ENCODE measurements at regions not wholly inside any gene's neighbourhood (a gene's known extent, or its start where the extent isn't known, plus 50 kb on each side); places are given as distances from the start of the nearest gene placed in this dataset.

DNA sequence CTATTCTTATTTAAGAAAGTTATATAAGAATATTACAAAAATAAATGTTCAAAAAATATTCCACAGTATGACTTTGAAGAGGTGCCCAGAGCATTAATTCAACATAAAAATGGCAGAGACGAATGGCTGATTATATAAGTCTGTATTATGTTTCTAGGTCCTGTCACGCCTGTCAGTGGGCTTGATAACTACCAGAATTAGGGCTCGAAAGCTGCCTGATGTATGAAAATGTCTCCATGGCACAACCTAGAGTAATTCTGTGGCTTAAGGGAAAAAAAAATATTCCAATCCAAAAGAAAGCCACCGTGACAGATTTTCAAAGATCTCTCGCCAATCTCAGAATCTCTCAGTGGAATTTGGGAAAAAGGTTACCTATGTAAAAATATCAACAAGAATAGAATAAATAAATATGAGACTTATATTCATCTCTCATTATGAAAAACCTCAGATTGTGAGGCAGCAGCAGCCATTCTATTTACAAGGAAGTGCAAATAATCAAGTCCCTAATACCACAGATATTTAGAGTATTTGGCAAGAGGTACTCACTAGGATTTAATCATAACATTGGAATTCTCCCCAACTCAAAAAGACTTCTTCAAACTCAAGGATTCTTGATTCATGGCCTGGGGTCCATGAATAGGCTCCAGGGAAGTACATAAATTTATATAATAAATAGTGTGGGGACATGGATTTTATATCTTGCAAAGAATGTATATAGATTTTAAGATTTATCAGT is 489.1 kb upstream of the INTU start:
- no peak for DNase-seq

DNA sequence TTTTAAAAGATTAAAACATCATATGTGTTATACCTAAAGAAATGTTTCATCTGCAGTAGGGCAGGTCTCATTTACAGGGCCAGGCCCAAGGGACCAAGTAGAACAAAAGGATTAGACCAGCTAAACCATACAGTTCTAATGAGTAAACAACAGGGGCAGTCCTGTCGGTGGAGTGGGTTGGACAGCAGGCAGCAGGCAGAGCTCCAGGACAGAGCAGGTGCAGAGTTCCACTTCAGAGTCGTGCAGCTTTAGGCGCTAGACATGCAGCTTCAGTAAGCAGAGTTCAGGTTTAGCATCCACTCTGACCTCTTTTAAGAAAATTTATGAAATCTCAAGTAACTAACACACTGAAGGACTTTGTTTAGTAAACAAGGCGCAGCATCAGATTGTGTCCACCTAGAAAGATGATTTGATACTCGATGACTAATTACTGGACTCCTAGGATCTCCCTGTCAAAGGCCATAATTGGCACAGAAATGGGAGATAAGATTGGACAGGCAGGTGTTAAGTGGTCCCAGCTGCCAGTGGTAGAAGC is 487.7 kb upstream of the INTU start:
- no peak for DNase-seq

DNA sequence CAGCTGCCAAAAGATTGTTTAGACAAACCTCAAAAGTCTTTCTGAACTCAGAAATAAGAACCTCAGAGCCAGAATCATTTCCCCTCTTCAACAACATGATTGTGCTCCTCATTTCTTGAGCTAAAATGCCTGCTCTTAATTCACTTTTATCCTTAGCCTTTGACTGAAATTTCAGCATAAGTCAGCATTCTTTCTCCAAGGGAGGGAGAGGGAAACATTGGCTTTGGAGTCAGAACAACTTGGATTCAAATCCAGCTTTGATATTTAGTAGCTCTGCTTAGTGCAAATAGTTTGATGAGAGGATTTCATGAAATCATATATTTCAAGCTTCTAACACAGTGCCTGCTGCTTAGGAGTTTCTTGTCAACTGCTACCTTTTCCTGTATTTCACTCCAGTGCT is 484.6 kb upstream of the INTU start:
- no peak for DNase-seq

DNA sequence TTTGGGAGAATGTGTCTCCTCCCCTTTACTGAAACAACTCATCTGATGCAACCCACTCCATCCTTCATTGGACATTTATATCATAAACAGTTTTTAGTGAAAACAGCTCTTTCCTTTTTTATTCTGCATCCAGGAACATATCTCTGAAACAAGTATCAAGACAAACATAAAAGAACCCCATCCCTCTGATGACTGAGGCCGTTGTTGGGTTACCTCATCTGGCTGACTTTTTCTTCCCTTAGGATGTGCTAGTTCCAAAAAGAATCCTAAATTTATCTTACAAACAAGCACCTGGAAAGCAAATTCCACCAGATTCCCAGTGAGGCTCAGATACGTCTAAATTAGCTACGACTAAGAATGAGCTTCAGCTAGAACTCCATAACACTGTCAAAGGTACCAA is 483.7 kb upstream of the INTU start:
- no peak for DNase-seq

DNA sequence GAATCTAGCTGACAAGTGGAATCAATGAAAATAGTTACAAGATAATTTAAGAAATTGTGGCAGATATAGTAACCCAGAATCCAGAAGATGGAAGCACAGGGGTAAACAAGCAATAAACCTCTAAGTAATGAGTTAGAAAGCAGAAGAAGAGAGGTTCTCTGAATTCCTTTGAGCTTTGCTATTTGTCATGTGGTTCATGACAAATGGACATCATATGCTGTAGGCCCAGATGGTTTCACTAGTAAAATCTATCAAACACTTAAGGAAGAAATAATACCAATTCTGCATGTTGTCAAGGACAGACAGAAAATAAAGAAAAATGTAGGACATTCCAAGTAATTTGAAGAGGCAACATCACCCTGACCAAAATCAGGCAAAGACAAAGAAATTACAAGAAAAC is 480.8 kb upstream of the INTU start:
- DNase-seq, result no peak

DNA sequence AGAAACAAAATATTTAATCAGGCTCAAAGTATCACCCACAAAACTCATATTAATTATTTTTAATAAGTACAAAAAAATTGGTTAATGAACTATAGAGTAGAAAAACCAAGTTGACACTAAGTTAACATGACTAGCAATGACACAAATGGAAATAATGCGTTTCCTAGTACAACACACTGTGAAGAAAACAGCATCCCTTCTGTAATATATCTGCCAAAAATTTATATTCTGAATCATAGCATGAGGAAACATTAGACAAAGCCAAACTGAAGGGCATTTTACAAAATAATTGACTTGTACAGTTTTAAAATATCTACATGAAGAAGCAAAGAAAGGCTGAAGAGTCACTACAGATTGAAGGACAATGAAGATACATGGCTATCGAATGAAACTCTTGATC is 477.6 kb upstream of the INTU start:
- no peak for DNase-seq

DNA sequence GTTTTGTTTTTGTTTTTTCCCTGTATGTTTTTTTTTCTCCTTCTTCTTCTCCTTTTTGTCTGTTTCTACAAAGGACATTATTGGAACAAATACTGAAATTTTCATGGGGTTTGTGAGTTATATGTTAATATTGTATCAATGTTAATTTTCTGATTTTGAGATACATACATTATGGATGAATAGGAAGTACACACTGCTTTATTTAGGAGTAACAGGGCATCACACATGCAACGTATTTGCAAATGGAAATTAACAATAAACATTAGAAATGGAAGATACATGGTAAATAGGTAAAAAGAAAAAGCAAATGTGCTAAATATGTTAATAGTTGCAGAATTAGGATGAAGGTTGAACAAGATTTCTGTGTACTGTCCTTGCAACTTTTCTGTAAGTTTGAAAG is 477.2 kb upstream of the INTU start:
- DNase-seq, result no peak

DNA sequence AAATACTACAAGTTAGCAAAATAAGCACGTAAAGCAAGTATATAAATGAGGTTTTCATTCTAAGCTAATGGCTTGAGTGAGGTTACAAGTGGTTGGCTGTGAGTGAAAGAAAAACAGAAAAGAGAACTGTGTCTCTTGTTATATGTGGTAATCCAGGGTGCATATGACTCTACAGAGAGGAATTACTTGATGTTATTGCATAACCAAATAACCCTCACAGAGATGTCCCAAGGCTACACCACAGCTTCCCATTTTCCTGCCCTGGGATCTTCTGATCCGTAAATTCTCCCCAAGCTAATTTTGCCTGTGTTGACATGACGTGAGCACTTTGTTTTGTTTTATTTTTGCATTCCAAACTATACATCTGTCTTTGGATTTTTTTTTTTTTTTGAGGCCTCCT is 470.0 kb upstream of the INTU start:
- DNase-seq, result no peak

DNA sequence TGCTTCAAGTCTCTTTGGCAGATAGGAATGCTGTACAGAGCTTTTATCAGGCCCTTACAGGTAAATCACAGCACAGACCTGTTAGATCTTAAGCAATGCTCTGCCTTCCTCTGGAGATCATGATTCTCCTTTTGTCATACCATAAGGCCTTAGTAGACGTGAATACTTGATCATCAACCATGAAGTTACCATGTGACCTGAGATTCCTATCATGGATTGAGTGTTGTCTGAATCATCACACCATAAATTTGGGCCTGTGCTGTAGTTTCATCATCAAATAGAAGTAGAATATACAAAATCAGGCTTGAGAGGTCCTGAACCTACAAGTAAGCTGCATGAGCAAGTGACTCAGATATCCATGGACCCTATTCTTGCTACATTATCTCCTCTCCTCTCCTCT is 466.8 kb upstream of the INTU start:
- DNase-seq, result no peak

DNA sequence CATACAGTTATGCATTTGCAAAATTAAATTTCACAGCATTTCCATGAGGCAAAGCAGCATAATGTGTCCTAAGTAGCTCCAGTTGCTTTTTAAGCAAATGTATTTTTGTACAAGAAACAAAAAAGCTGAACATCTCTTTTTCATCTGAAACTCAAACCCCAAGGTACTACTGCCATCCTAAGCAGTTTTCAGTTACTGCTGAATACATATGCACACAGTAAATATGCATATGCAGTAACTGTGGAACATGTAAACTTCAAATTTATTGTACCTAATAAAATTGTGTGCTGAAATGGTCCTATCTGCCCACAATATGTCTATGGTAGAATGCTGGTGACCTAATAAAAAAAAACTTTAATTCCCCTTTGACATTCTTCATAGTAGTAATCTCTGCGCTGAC is 458.6 kb upstream of the INTU start:
- no peak for DNase-seq

DNA sequence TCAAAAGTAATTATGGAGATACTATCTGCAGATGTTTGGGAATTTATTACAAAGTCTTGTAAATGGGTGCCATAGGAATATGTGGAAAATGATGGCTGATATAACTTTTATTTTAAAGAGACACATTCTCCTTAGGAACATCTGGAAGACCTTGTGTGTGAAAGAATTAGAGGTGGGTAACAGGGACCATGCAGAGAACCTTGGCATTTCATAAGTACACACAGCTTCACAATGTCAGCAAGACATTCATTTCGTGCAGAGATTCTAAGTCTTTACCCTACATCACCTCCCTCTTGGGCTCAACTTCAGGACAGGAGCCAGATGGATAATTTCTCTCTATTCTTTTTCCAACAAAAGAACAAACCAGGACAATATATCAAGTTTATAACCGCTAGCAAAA is 458.1 kb upstream of the INTU start:
- no peak for DNase-seq

DNA sequence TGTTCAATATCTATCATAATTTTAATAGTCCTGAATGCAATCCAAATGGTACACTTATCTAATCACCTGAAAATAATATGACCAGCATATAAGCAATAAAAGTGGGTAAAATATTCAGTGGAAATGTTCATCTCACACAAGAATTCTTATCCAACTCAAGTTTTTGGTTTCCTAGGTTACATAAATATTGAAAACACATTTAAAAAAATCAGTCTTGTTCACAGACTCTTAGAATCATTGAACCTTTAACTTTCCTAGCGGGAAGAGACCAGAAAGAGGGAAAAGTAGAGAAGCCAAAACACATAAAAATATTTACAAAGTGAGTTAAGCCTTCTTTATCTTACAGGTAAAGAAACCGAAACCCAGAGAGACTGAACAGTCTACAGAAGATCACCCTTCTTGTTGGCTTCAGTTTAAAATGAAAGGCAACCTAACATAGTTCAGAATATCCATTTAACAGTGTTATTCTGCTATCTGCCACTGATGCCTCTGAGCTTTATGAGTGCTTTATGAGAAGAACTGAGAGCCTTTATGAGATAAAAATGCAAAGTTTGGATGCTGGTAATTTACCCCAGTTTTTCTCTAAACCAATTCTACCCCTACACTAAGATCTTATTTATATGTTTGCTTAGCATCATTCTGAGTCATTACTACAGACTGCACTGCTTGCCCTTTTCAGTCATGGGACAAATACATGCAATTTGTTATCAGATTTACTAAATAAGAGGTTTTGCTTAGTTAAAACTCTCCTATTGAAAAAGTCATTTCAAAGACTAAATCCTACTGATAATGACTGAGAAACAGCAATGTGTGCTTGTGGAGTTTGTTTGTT is 453.3 kb upstream of the INTU start:
- DNase-seq, result no peak

DNA sequence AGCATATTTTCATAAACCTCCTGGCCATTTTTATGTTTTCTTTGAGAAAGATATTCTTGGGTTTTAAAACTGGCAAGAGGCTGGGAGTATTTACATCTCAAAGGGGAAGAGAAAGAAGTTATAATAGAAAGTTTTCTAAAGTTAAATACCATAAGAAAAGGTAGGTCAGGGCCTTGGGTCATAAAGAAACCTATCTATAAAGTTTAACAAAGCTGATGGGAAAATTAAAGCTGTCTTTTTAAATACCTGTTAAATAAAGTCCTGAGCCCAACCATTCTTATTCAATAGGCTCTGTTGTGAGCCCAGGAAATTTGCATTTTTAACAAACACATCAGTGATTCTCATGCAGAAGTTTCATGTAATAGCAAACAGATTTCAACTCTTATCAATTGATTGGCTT is 451.8 kb upstream of the INTU start:
- DNase-seq, result no peak

DNA sequence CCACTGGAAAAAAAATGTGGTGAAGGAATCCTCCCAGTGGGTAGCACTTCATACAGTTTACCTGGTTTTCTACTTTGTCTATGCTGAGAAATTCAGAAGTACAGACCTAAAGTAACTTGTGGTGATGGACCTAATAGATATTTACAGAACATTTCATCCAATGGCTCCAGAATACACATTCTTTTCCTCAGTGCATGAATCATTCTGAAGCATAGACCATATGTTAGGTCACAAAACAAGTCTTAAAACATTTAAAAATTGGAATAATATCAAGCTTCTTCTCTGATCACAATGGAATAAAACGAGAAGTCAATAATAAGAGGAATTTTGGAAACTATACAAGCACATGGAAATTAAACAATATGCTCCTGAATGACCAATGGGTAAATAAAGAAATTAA is 450.1 kb upstream of the INTU start:
- DNase-seq, result no peak

DNA sequence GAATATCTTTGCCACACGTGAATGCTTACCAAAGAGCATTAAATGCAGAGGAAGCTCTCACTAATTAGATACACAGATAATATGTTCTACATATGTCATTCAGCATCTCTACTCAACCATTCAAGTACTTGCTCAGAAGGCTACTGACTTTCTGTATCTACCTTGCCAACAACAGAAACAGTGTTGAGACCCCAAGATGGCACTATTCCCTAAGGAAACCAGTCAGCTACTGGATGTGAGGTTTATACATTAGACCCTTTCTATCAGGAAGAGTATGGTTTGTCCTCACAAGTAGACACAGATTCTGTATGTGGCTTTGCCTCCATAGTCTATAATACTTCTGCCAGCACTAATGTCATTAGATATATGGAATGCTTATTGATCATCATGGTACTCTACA is 443.9 kb upstream of the INTU start:
- DNase-seq, result peak; percentile 2 to 65

DNA sequence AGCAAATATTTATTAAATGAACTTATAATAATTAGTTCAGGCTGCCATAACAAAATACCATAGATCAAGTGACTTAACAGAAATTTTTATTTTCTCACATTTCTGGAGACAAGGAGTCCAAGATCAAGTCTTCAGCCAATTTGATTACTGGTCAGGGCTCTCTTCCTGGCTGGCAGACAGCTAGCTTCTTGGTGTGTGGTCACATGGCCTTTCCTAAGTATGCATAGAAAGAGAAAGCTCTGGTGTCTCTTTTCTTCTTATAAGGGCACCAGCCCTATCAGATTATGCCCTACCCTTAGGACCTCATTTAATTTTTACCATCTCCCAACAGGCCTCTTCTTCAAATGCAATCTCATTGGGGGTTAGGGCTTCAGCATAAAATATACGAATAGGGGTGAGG is 438.5 kb upstream of the INTU start:
- DNase-seq, result no peak

DNA sequence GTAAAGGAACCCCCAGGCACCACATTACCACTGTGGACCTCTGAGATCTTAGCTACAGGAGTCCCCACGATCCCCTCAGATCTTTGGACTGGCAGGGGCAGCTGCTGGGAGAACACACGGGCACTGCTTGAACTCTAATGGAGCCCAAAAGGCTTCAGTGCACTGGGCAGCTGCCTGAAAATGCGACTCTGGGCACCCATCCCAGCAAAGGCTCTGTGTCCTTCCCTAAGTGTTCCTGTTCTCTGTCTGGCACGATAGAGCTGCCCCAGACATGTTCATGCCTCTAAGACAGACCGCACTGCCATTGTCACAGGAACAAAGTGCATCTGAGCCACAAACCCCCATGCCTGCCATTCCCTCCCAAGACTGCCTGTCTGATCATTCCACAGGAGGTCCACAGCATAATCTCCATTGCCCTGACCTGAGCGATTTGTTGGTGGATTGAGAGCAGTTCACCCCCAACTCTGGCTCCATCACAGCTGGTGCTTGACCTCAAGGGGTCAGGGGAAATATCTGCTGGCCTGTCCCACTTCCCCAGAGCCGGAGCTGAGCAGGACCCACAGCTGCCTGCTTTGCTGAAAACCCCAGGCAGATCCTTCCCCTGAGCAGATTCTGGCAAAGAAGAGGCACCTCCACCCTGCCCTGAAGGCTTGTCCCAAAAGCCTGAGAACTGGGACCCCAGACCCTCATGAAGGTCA is 436.0 kb upstream of the INTU start:
- DNase-seq, result no peak

DNA sequence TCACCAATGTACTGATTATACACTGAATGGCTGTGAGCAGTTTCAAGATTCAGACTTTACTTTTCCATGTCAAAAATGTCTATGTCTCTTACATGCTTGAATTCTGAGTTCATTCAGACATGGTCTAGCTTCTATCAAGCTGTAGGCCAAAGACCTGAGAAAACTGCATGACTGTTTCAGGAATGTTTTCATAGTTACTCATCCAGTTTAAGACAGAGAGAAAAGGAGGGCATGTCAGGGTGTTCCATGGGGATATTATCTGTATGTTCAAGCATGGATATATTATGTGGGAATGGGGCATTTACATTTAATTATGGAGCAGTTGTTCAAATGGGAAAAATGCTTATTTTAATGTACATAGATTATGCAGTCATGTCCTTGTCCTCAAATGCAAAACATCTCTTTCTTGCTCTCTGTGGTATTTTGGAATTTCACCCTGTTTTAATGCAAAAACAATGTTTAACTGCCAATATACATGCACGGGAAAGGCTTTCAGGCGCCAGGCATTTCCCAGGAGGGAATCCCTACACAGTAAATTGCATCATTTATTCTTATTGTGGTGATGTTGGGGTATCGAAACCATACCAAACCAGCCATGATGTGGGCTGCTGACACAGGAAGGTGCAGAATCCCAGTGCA is 429.1 kb upstream of the INTU start:
- no peak for DNase-seq

DNA sequence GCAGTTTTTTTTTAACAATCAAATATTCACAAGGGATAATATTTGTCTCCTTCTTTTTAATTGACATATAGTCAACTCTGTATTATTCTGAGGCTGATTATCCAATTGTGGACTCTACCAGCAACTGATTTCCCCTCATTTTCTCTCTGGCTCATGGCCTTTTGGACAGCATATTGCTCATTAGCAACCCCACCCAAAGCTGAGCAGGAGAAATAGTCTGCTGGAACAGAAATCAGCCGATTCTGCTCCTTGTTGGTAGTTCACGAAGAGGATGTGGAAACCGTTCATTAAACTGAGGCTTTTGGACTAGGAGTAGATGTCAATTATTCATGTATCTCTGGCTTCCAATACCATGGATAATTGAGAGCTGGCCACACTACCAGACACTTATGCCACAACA is 428.4 kb upstream of the INTU start:
- peak in 1 of 2 experiments; percentile 23 for DNase-seq

DNA sequence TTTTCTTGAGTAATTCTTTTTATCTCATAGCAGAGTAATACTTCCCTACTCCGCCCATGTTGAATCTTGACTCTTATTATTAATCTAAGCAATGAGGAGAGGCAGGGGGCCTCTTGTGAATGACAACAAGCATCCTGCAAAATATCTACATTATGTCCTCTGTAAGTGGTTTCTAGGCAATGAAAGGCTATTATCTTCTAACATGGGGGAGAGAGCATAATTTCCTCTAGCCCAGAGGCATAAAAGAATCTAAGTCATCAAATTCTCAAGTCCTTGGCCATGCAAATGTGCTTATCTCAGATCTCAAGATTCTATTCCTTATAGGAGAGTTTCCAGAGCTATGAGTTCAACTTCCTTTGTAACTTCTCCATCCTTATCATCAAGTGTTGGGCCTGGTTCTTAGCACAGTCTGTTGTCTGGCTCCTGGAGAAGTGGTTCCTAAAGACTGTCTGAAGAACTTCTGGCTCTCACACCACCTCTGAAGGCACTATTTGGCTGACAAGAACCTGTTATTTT is 423.1 kb upstream of the INTU start:
- no peak for DNase-seq

DNA sequence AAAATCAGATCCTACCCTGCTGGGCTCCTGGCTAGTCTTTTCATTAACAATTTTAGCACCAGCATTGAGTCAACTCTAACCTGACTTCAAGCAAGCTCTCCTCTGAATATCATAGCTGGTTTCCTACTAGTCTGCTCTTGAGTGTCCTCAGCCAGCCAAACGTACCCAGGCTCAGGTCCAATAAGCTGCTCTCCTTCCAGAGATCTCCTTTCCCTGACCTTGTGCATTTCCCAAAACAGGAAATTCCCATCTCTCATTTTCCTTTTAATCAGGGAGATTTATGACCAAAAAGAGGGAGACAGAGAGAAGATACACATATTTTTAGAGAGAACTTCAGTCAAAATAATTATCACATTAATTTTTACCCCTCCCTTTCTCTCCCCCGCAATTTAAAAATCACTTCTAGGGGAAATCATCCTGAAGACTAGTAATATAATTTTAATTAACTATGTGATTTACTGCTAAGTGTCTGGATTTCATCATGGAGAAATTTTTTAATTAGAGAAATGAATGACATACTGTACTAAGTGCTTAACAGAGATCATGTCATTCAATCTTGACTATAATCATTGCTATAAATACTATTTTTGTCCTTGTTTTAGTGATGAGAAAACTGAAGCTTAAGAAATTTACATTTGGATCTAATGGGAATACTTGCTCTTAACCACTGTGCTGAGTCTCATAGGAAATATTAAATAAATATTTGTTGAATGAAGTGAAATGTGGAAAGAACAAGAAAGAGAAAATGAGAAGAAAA is 421.7 kb upstream of the INTU start:
- DNase-seq, result peak in 1 of 2 experiments; percentile 52

Data from NCI-H446 (cell line).